ENCODE measurements at regions not wholly inside any gene's neighbourhood (a gene's known extent, or its start where the extent isn't known, plus 50 kb on each side); places are given as distances from the start of the nearest gene placed in this dataset.

GRCh38 chr10:100656454-100656853 is 88.9 kb upstream of the PAX2 start:
- TF ChIP-seq, protein P1, sequence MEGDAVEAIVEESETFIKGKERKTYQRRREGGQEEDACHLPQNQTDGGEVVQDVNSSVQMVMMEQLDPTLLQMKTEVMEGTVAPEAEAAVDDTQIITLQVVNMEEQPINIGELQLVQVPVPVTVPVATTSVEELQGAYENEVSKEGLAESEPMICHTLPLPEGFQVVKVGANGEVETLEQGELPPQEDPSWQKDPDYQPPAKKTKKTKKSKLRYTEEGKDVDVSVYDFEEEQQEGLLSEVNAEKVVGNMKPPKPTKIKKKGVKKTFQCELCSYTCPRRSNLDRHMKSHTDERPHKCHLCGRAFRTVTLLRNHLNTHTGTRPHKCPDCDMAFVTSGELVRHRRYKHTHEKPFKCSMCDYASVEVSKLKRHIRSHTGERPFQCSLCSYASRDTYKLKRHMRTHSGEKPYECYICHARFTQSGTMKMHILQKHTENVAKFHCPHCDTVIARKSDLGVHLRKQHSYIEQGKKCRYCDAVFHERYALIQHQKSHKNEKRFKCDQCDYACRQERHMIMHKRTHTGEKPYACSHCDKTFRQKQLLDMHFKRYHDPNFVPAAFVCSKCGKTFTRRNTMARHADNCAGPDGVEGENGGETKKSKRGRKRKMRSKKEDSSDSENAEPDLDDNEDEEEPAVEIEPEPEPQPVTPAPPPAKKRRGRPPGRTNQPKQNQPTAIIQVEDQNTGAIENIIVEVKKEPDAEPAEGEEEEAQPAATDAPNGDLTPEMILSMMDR (IDR thresholded peaks at IDR 0.05; ENCODE audit: extremely low read depth in 1 of 2, insufficient read depth in 1 of 2, low read depth in 1 of 2, low read length in 2 of 2): no peak
- TF ChIP-seq POLR2AphosphoS5 (IDR thresholded peaks at IDR 0.05; ENCODE audit: insufficient read depth, low read depth, low read length) (no peak), POLR2A (IDR thresholded peaks at IDR 0.05; ENCODE audit: low read depth, low read length) (no peak)
- TF ChIP-seq, protein P2, sequence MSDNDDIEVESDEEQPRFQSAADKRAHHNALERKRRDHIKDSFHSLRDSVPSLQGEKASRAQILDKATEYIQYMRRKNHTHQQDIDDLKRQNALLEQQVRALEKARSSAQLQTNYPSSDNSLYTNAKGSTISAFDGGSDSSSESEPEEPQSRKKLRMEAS (IDR thresholded peaks at IDR 0.05; ENCODE audit: insufficient read depth, insufficient read length): no peak

All from endothelial cell of umbilical vein (primary cell).